ENCODE measurements at regions not wholly inside any gene's neighbourhood (a gene's known extent, or its start where the extent isn't known, plus 50 kb on each side); places are given as distances from the start of the nearest gene placed in this dataset.

DNA sequence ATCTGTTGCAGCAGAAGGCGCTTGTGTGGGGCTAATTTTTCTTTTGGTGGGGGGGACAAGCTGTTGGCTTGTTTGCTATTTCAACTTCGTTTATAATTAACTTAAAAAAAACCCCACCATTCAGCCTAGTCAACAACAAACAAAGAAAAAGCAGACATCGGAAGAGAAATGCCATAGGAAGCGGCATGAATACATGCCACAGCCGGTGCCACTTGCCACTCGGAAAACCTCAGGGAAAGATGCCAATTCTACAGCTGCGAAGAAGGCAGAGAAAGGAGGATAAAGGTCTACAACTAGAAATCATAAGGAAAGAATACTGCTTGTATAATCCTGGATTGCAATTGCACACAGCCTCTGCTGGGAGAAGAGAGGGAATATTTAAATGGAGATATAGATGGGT lies 254.4 kb upstream of the PMFBP1 start:
- ChIA-PET POLR2A (no interaction called here), CTCF (no interaction called here)
- DNase-seq (ENCODE audit: extremely low spot score), result no peak
- TF ChIP-seq, protein P1, sequence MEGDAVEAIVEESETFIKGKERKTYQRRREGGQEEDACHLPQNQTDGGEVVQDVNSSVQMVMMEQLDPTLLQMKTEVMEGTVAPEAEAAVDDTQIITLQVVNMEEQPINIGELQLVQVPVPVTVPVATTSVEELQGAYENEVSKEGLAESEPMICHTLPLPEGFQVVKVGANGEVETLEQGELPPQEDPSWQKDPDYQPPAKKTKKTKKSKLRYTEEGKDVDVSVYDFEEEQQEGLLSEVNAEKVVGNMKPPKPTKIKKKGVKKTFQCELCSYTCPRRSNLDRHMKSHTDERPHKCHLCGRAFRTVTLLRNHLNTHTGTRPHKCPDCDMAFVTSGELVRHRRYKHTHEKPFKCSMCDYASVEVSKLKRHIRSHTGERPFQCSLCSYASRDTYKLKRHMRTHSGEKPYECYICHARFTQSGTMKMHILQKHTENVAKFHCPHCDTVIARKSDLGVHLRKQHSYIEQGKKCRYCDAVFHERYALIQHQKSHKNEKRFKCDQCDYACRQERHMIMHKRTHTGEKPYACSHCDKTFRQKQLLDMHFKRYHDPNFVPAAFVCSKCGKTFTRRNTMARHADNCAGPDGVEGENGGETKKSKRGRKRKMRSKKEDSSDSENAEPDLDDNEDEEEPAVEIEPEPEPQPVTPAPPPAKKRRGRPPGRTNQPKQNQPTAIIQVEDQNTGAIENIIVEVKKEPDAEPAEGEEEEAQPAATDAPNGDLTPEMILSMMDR (IDR thresholded peaks at IDR 0.05; ENCODE audit: control extremely low read depth, extremely low read depth, low read depth, missing control alignments), result no peak

DNA sequence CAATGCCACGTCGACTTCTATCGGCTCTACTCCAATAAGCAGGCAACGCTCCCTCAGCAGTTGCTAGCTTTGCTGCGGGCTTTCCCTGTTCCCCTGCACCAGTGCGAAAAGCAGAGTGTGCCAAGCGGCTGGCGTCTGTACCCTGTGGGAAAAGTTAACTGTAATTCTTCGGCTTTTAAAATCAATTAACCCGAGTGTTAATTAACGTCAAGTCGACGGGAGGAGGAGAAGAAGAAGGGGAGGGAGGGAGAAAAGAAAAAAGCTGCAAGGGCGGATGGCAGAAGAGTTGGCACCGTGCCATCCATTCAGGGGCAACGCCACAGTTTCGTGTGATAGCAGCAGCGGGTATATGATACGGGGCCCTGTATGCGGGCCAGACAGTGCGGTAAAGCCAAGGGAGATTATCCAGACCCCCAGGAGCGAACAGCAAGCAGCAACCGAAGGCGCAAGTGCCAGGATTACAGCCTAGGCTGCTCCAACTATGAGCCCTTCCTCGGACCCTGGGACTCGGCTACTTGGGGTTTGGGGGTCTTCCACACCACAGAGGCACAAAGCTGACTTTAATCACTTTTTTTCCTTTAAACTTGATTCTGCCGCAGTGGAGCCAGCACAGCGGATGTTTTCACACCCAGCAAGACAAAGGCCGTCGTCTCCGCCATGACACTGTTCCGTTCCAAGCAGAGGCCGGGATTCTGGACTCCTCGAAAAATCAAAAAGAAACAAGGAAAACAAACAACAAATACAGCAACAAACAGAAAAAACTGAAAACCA lies 253.8 kb upstream of the PMFBP1 start:
- TF ChIP-seq, protein P1 (IDR thresholded peaks at IDR 0.05; ENCODE audit: control extremely low read depth, extremely low read depth, low read depth, missing control alignments), result no peak
- ChIA-PET CTCF (interaction anchor here (0.6 to 1.2 kb wide), 3 partner anchors 26 to 1532 kb away, joined by 3 to 4 read pairs (median 3); no protein-coding TSS in a partner anchor), POLR2A (interaction anchor here (0.6 kb wide), 1 partner anchor 133 kb away, joined by 3 read pairs; no protein-coding TSS in a partner anchor)
- DNase-seq (ENCODE audit: extremely low spot score), result no peak

DNA sequence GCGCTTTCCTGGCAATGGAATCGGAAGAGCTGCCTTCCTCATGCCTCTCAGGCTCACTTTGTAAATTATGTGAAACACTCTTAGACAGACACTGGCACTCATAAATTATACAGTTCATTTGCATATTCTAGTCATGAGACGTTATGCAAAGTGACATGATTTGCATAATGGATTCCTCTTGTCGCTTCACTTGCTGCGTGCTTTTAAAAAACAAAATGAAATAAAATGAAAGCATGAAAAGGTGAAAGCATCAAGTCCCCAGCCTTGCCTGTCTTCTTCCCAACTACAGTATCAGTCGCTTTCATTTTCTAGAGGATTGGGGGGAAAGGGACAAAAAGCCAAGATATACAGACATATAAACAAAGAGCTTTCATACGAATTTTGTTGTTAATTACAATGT lies 252.8 kb upstream of the PMFBP1 start:
- CTCF ChIA-PET, result interaction anchor here (1.0 to 1.2 kb wide), 2 partner anchors 25 to 58 kb away, joined by 3 read pairs; no protein-coding TSS in a partner anchor
- TF ChIP-seq, protein P1 (IDR thresholded peaks at IDR 0.05; ENCODE audit: control extremely low read depth, extremely low read depth, low read depth, missing control alignments), result no peak
- POLR2A ChIA-PET, result no interaction called here
- no peak for DNase-seq (ENCODE audit: extremely low spot score)

DNA sequence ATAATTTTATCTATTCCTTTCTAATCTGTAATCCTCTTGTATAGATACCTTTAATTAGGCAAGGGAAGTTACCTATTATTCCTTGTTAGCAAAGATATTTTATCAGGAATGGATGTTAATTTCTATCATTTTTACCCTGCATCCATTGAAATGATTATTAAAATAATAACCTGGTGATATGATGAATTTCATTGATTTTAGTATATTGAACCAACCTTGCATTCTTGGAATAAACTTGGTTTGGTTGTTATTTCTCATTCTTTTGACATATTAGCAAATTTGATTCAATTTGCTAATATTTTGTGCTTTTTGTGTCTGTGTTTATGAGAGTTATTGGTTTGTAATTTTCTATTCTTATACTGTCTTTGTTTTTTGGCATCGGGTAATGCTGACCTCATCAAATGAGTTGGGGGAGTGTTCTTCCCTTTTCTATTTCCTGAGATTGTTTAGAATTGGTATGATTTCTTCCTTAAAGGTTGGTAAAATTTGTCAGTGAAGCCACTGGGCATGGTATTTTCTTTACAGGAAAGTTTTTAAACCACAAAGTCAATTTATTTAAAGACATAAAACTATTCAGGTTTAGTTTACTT lies 250.4 kb upstream of the PMFBP1 start:
- no peak for DNase-seq (ENCODE audit: extremely low spot score)
- TF ChIP-seq, protein P1 (IDR thresholded peaks at IDR 0.05; ENCODE audit: control extremely low read depth, extremely low read depth, low read depth, missing control alignments), result no peak
- ChIA-PET POLR2A (no interaction called here), CTCF (interaction anchor here (2.9 kb wide), 1 partner anchor 22 kb away, joined by 14 read pairs; no protein-coding TSS in a partner anchor)

DNA sequence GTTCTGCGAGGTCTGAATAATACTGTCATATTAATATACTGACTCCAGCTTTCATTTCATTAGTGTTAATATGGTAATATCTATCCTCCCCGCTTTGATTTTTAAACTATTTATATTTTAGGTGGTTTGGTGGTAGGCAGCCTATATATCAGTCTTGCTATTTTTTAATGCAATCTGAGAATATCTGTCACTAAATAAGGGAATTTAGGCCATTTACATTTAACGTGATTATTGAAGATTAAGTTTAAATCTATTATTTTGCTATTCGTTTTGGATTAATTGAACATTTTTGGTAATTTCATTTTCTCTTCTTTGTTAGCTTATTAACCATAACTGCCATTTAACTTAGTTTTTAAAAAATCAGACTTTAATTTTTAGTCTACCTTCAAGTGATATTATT lies 247.7 kb upstream of the PMFBP1 start:
- TF ChIP-seq, protein P1 (IDR thresholded peaks at IDR 0.05; ENCODE audit: control extremely low read depth, extremely low read depth, low read depth, missing control alignments), result no peak
- ChIA-PET CTCF (interaction anchor here (1.1 to 2.9 kb wide), 3 partner anchors 20 to 24 kb away, joined by 3 to 14 read pairs (median 4); no protein-coding TSS in a partner anchor), POLR2A (no interaction called here)
- DNase-seq (ENCODE audit: extremely low spot score), result no peak

DNA sequence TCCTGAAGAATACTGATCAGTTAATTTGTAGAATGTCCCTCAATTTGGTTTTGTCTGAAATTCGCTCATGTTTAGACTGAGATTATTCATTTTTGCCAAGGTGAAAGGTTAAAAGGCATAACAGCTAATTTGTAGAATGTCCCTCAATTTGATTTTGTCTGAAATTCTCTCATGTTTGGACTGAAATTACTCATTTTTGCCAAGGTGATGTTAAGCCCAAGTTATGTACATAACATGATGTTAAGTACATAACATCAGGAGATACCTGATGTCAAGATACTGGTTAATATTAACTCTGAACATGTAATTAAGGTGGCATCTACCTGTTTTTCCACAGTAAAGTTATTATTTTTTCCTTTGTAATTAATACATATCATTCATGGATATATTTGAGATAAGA lies 243.4 kb upstream of the PMFBP1 start:
- DNase-seq (ENCODE audit: extremely low spot score), result no peak
- CTCF ChIA-PET, result no interaction called here
- POLR2A ChIA-PET, result no interaction called here
- TF ChIP-seq, protein P1 (IDR thresholded peaks at IDR 0.05; ENCODE audit: control extremely low read depth, extremely low read depth, low read depth, missing control alignments), result no peak
